ENCODE measurements at regions not wholly inside any gene's neighbourhood (a gene's known extent, or its start where the extent isn't known, plus 50 kb on each side); places are given as distances from the start of the nearest gene placed in this dataset.

DNA sequence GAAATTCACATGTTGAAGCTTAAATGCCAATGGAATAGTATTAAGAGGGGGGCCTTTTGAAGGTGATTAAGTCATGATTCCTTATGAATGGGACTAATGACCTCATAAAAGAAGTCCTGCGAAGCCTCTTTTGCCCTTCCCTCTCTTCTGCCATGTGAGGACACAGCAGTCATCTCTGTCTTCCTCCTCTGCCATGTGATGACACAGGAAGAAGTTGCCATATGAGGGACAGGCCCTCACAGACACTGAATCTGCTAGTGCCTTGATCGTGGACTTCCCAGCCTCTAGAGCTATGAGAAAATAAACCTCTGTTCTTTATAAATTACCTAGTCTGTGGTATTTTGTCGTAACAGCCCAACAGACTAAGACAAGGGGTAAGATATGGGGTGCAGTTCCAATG lies 100.7 kb downstream of the VCPKMT start:
- TF ChIP-seq EZH2 (IDR thresholded peaks at IDR 0.05; ENCODE audit: borderline replicate concordance, insufficient read depth, low read depth, low read length, poor library complexity, severe bottlenecking): no peak
- TF ChIP-seq, protein P1, sequence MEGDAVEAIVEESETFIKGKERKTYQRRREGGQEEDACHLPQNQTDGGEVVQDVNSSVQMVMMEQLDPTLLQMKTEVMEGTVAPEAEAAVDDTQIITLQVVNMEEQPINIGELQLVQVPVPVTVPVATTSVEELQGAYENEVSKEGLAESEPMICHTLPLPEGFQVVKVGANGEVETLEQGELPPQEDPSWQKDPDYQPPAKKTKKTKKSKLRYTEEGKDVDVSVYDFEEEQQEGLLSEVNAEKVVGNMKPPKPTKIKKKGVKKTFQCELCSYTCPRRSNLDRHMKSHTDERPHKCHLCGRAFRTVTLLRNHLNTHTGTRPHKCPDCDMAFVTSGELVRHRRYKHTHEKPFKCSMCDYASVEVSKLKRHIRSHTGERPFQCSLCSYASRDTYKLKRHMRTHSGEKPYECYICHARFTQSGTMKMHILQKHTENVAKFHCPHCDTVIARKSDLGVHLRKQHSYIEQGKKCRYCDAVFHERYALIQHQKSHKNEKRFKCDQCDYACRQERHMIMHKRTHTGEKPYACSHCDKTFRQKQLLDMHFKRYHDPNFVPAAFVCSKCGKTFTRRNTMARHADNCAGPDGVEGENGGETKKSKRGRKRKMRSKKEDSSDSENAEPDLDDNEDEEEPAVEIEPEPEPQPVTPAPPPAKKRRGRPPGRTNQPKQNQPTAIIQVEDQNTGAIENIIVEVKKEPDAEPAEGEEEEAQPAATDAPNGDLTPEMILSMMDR (IDR thresholded peaks at IDR 0.05): no peak
